ENCODE measurements at regions not wholly inside any gene's neighbourhood (a gene's known extent, or its start where the extent isn't known, plus 50 kb on each side); places are given as distances from the start of the nearest gene placed in this dataset.

DNA sequence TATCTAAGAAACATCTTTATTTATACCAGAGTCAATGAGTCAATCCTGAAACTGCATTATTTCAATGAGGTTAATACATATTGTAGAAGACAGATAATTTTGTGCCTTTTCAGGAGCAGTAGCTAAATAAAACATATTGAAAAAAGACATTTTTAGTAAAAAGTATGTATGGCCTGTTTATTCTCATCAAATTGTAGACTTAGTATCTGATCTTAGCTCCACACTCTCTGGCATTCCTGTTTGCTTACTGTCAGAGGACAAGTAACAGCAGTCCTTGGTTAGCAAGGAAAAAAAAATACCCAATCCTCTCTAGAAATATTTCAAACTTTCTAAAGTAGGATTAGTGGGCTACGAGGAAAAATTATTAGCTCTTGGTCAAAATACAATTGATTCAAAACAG, 50.5 kb upstream of the GUCY1A1 start:
- no peaks in the 10 kb centered on the region for H3K9me3 ChIP-seq
- no peak for DNase-seq
- no peaks in the 10 kb centered on the region for H3K27me3 ChIP-seq
- H3K36me3 ChIP-seq = no peaks in the 10 kb centered on the region
- H3K4me3 ChIP-seq = no peak overlapping the region

DNA sequence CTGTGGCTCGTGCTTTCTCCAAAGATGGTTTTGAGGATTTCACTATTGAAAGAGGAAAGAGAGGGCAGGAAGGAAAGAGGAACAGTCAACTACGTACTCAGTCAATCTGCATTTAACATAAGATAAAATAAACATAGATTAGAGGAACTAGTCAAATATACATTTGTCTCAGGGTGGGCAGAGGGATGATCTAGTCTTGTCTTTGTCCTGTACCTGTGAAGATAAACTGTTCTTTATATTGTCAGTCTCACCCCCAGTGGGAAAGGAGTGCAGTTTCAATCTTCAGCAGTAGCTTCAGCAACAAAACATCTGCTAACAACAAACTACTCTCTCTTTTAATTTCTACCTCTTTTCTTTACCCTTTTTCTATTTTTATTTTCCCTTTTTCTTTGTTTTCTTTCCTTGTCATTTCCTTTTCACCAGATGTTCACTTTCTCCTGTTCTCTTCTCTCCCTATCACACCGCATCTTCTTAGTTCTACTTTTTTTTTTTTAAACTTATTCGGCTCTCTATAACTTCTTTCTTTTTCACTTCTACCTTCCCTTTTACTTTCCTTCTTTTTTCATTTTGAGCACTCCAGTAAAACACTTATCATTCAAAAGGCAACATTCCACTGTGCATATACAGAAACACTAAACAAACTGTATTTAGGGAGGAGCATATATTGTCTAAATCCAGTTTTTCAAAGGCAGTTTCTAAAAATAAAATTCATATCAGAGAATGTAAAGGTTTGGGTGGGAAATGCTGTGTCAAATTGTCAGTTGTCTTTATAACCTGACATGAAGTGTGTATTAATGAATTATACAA, 51.4 kb upstream of the GUCY1A1 start:
- no peaks in the 10 kb centered on the region for H3K27me3 ChIP-seq
- H3K4me3 ChIP-seq = no peak overlapping the region
- DNase-seq = no peak
- H3K36me3 ChIP-seq = no peaks in the 10 kb centered on the region
- H3K9me3 ChIP-seq = no peaks in the 10 kb centered on the region

DNA sequence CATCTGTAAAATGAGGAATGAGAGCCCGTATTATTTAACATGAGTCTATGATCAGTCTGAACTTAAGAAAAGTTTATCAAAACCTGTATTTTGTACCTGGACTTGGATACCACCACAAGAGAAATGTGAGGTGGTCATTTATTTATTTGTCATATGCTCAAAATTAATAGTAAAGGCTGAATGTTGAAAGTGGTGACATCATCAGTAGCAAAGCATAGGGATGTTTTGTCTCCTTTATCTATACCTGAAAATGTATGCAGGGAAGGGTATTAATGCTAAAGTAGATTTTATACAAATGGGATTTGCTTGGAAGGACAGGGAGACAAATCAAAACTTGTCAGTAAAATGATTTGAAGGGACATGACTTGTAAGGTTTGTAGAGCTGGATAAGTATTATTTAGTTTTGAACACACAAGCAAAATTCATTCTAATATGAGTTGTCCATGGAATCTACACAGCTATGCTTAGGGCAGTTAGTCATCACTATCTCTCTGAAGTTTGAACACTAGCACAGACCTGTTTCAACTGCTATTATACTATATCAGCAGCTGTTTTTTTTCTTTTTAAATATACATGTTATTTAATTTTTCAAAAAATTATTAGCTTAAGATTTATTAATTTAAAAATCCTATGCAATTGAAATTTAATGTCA, 52.4 kb upstream of the GUCY1A1 start:
- H3K36me3 ChIP-seq = no peaks in the 10 kb centered on the region
- H3K4me3 ChIP-seq = no peak overlapping the region
- DNase-seq = no peak

DNA sequence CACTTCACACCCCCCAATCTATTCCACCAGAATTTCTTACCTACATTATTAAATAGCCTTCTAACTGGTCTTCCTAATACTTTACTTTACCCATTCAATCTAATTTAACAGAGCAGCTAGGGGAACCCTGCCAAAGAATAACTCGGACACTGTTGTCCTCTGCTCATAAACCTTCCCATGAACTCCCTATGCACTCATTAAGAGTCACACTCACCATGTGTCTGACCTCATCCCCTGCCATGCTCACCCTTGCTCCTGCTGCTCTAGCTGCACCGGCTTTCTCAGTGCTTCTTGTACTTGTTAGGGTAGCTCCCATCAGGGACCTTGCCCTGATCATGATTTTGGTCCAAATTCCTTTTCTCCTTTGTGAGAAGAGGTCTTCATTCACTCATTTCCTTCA, 54.6 kb upstream of the GUCY1A1 start:
- Histone ChIP-seq H3K4me3 (no peak overlapping the region), H3K27me3 (no peaks in the 10 kb centered on the region), H3K36me3 (no peaks in the 10 kb centered on the region), H3K9me3 (no peaks in the 10 kb centered on the region)
- DNase-seq = no peak

More for the DNA sequence above, 52.4 kb upstream of the GUCY1A1 start:
- H3K27me3 ChIP-seq = no peaks in the 10 kb centered on the region
- no peaks in the 10 kb centered on the region for H3K9me3 ChIP-seq

DNA sequence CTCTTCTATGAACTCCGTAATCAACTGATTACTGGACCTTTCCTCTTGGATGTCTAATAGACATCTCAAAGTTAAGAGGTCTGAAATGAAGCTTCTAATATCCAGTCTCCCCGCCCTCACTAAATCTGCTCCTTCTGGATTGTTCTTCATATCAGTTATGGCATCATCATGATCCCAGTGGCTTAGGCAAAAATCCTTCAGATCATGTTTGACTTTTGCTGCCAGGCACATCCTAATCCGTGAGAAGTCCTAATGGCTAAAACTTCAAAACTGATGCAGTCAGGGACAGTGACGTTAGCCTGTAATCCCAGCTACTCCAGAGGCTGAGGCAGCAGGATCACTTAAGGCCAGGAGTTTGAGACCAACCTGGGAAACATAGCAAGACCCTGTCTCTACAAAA, 55.1 kb upstream of the GUCY1A1 start:
- H3K27me3 ChIP-seq = no peaks in the 10 kb centered on the region
- no peak overlapping the region for H3K4me3 ChIP-seq
- H3K36me3 ChIP-seq = no peaks in the 10 kb centered on the region
- no peak for DNase-seq
- no peaks in the 10 kb centered on the region for H3K9me3 ChIP-seq

DNA sequence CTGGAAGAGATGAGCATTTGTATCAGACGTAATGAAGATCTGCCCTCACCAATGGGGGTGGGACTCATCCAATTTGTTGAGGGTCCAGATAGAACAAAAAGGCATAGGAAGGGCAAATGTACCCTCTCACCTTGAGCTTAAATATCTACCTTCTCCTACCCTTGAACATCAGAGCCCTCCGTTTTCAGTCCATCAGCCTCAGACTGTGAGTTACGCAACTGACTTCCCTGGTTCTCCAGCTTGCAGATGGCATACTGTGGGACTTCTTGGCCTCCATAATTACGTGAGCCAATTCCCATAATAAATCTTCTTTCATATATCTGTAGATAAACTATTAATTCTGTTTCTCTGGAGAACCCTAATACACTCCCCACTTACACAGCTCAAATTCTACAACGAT, 56.5 kb upstream of the GUCY1A1 start:
- no peaks in the 10 kb centered on the region for H3K27me3 ChIP-seq
- no peaks in the 10 kb centered on the region for H3K36me3 ChIP-seq
- DNase-seq = no peak
- no peak overlapping the region for H3K4me3 ChIP-seq
- no peaks in the 10 kb centered on the region for H3K9me3 ChIP-seq

DNA sequence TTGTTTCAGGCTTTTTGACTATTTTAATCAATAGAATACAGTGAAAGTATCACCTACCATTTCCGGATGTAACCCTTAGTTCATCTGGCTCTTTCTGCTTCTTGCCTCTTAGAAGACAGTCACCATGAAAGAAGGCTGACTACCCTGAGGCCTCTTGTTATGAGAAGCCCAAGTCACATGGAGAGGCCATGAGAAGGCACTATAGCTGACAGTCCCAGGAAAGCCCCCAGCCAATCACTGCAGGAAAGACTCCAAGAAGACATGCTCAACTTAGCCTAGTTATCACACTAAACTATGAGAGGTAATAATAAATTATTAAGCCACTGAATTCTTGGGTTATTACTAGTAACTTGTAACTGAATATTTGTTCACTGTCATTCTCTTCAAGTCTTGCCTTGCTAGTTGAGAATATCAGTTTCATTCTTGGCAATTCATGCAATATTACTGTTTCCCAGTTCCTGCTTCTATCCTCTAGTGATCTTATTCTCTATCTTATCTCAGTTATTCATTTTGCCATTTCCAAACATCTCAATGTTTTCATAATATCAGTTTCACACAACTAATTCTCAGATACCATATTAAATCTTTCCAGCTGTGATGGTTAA, 57.1 kb upstream of the GUCY1A1 start:
- Histone ChIP-seq H3K9me3 (no peaks in the 10 kb centered on the region), H3K27me3 (no peaks in the 10 kb centered on the region), H3K4me3 (no peak overlapping the region), H3K36me3 (no peaks in the 10 kb centered on the region)
- DNase-seq = no peak

DNA sequence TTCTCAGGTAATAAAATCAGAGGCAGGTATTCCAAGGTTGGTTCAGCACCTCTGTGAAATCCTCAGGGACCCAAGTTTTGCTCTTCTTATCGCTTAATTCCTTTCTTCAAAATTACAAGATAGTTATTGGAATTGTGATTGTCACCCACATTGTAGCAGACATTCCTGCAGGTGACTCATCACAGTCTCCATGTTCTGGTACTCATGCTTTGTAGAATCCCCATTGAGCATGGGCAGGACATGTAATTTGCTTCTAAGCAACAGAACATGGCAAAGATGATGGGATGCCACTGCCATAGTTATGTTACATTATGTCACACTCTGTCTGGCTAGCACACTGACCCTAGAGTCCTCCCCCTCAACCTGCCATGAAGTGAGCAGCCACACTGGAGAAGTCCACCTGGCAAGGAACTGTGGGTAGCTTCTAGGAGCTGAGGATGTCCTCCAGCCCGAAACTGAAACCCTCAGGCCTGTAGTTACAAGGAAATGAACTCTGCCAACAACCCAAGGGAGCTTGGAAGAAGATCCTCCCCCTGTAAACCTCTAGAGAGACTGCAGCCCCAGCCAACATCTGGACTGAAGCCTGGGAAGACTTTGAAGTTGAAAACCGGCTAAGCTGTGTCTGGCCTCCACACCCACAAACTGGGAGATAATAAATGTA, 58.3 kb upstream of the GUCY1A1 start:
- peak; percentile 67 for DNase-seq
- H3K9me3 ChIP-seq = no peaks in the 10 kb centered on the region
- no peaks in the 10 kb centered on the region for H3K27me3 ChIP-seq
- H3K36me3 ChIP-seq = no peaks in the 10 kb centered on the region
- no peak overlapping the region for H3K4me3 ChIP-seq

DNA sequence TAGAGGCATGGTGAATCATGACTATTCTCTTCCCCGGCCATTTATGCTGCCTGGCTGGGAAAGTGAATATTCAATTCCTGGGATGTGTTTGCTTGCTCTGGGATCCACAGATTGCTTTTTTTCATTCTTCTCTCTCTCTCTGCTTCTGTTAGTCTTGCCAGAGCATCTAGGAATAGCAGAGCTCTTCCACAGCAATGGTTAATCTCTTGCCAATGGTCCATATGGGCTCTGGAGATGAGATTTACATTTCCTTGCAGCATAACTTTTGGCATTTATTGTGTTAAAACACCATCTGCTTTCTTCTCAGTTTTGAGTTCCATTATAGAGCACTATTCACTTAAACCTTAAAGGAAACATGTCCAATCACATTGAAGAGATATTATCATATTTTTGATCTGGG, 59.2 kb upstream of the GUCY1A1 start:
- Histone ChIP-seq H3K27me3 (no peaks in the 10 kb centered on the region), H3K9me3 (no peaks in the 10 kb centered on the region), H3K4me3 (no peak overlapping the region), H3K36me3 (no peaks in the 10 kb centered on the region)
- DNase-seq = no peak

DNA sequence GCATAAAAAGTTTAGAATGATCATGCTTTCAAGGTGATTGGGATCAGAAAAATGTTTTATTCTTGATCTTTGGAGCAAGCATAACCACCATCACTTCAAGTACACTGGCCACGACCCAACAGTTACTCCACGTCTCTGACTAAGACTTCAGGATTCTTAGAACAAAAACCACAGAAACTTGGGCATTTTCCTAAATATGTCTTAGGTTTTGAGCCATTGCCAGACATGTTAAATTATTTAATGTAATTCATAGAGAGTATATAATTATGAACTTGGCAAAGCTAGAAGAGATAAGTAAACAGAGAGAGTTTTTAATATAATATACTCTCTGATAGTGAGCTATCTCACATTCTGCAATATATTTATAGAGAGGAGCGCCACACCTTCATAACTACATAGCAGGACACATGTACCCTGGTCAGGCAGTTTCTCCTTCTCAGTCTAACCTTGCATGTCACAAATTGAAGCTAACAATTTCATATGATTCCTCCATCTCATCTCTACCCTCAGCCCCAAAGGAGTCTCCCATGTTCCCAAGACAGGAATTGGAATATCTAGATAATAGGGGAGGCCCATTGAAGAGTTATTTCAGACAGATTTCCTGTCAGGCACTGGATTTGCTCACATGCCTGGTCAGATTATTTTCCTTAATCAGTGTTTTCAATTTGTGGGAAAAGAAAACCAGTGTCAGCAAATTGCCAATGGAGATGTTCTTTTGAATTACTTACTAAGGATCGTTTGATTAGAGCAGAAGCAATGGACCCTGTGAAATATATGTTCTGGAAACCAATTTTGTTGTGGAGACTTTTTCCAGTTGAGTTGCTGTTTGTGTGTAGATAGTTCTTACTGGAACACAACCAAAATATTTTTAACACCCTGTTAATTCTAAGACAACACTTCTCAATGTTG, 61.7 kb upstream of the GUCY1A1 start:
- no peaks in the 10 kb centered on the region for H3K27me3 ChIP-seq
- no peak overlapping the region for H3K4me3 ChIP-seq
- H3K9me3 ChIP-seq = no peaks in the 10 kb centered on the region
- DNase-seq = peak; percentile 67
- no peaks in the 10 kb centered on the region for H3K36me3 ChIP-seq

DNA sequence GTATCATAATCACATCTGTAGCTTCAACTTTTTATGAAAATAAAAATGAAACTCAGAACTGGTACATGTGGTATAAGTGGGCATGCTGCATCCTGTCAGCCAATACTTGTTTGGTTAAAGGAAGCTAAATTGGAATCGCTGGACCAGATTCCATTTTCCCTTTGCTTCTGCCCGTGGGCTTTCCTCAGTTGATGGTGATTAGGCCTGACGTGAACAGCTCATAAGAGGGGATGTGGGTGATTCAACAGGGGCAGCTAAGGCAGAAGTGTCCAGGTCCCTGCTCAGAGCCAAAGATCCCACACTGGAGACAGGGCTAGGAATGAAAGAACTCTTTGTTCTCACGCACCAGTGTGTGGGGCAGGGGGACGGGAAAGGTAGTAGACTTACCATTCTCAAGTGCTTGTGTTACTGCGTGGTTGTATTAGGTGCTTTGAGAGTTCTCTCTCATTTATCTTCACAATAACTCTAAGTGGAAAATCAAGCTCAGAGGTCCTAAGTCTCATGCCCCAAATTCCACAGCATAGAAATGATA, 63.2 kb upstream of the GUCY1A1 start:
- Histone ChIP-seq H3K9me3 (no peaks in the 10 kb centered on the region), H3K36me3 (no peaks in the 10 kb centered on the region), H3K4me3 (no peak overlapping the region), H3K27me3 (no peaks in the 10 kb centered on the region)
- DNase-seq = no peak

DNA sequence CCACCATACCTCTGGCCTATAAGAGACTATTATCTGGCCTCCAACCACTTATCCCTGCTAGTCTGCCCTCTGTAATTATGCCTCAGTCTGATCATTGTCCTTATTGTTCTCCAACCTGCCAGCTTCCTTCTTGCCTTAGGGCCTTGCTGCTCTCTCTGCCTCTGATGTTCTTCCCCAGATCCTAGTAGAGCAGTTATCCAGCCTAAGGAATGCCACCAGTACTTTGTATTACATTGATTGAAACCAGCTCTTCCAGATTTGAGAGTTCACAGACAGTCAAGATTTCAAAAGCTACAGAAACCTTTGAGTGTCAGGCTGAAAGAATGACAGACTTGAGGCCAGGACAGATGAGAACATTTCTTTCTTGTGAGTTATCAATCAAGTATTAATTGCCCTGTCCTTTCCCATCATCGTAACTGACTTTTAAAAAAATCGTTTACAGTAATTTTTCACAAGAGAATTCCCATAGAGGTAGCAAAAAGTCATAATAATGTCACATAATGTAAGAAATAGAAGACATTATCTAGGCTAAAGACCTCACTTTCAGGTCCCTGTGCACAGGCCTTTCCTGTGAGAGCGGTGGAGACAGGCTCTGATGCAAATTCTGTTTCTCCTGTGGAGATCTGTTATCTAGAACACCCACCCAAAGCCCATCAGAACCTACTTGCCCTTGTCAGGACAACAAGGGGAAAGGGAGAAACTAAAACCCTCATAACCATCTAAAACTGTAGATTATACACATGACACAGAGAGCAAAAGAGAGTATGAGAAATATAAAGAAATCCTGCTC, 64.1 kb upstream of the GUCY1A1 start:
- Histone ChIP-seq H3K36me3 (no peaks in the 10 kb centered on the region), H3K27me3 (no peaks in the 10 kb centered on the region), H3K9me3 (no peaks in the 10 kb centered on the region), H3K4me3 (no peak overlapping the region)
- no peak for DNase-seq

DNA sequence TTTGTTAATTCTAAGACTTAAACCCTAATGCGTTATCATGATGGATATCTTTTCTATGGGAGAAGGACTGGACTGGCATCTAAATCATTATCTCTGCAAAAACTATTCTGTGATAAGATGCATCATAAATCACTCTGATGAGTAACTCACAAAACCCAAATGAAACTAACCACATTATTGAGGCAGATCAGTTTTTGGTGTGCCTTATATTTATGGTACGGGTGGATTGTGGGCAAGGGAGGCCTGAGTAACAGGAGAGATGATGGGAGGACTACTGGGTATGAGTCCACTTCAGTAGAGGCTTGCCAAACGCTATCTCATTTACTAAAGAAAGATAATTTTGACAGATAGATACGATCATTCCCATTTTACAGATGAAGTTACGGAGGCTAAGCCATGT, 66.4 kb upstream of the GUCY1A1 start:
- H3K4me3 ChIP-seq = no peak overlapping the region
- H3K27me3 ChIP-seq = no peaks in the 10 kb centered on the region
- H3K36me3 ChIP-seq = no peaks in the 10 kb centered on the region
- DNase-seq = no peak
- no peaks in the 10 kb centered on the region for H3K9me3 ChIP-seq

DNA sequence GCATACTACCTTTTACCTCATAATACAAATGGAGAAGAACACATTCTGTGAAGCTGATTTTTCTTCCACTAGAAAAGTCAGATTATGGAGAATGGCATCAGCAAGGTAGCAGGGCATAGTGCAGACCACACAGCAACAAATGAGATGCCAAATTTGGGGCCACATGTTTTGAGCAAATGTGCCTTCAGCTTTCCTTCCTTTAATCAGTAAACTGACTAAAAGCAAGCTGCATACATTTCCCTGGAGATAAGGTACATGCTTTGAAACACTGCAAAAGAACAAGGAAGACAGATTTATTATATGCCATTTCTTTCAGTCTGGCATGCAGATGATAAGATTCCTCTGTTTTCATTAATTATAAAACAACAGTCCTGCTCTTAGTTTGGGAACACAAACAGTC, 67.1 kb upstream of the GUCY1A1 start:
- Histone ChIP-seq H3K9me3 (no peaks in the 10 kb centered on the region), H3K27me3 (no peaks in the 10 kb centered on the region), H3K36me3 (no peaks in the 10 kb centered on the region), H3K4me3 (no peak overlapping the region)
- no peak for DNase-seq

DNA sequence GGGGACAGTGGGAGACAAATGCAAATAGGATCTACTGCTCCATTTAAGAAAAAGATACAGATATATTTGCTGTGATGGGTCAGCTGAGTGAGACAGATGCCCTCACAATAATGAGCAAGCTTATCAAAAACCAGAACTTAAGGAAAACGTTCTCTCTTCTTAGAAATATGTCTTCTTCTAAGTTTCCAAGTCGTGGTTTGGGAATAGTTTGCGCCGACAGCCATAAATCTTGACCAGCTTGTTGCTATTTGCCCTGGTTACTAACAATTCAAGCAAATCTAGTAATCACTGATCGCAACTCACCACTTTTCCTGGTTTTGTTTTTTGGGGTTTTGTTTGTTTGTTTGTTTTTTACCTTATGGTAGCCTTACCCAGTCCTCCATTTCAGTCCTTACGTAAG, 67.6 kb upstream of the GUCY1A1 start:
- H3K4me3 ChIP-seq = no peak overlapping the region
- no peaks in the 10 kb centered on the region for H3K9me3 ChIP-seq
- no peak for DNase-seq
- H3K27me3 ChIP-seq = no peaks in the 10 kb centered on the region
- H3K36me3 ChIP-seq = no peaks in the 10 kb centered on the region
